GM12878 (cell line): ENCODE measurements at regions not wholly inside any gene's neighbourhood (a gene's known extent, or its start where the extent isn't known, plus 50 kb on each side); places are given as distances from the start of the nearest gene placed in this dataset.

Experiments used
- ATAC-seq: fragments of 200-7000 bp; cut with Tn5 transposase; 3 replicates; pipeline ENCODE4 v1.9.1; 2020; ENCODE audit warnings: mild to moderate bottlenecking, moderate library complexity
- BruUV-seq: library from RNA; stranded (reverse); fragments of 400-500 nt; replicated peaks from 2 replicates; lab custom pipeline; 2021; lab: Mats Ljungman, UMichigan
- CTCF ChIA-PET: fragments of 300-600 bp; sonication (Branson Sonifier 250); formaldehyde crosslinking; extraction: SDS; loops from one replicate; lab custom pipeline; 2021; ENCODE audit warnings: inconsistent platforms; lab: Yijun Ruan, JAX
- POLR2A ChIA-PET: fragments of 350-600 bp; formaldehyde crosslinking; extraction: SDS; loops from one replicate; lab custom pipeline; 2021; ENCODE audit warnings: inconsistent platforms; lab: Charles Lee
- RAD21 ChIA-PET: fragments of 300-600 bp; sonication (Branson Sonifier 250); formaldehyde crosslinking; loops from one replicate; lab custom pipeline; 2023; ENCODE audit warnings: antibody characterized with exemption; ENCODE audit not compliant: unreplicated experiment; lab: Charles Lee
- SMC1A ChIA-PET: fragments of 300-600 bp; sonication (Branson Sonifier 250); formaldehyde crosslinking; loops from one replicate; lab custom pipeline; 2023; ENCODE audit not compliant: unreplicated experiment, uncharacterized antibody; lab: Charles Lee
- DNase-seq: peaks from one replicate; pipeline ENCODE4 v3.0.0-alpha.2; 2011; ENCODE audit warnings: low read depth, low spot score
- FAIRE-seq: peaks from 3 replicates; lab custom pipeline; 2011; peaks lifted over from hg19 to GRCh38; lab: Jason Lieb, UNC
- H2AFZ ChIP-seq: 2 replicates; pipeline ENCODE4 v1.6.0; 2011; ENCODE audit warnings: low read depth, low read length, control low read depth; ENCODE audit not compliant: control insufficient read depth
- H3K27ac ChIP-seq: 2 replicates; pipeline ENCODE4 v1.5.1; 2011; ENCODE audit warnings: control low read depth; ENCODE audit not compliant: control insufficient read depth, insufficient read depth
- H3K27me3 ChIP-seq, 2 experiments: replicated peaks in 1 of 2; 2 replicates each; pipeline versions ENCODE4 v1.6.0 to v1.6.1; 2011; ENCODE audit warnings: low read length in 1 of 2; ENCODE audit not compliant: control insufficient read depth in 2 of 2, insufficient read depth in 2 of 2
- H3K36me3 ChIP-seq, 2 experiments: 2 replicates each; pipeline ENCODE4 v1.5.1; 2011; ENCODE audit warnings: low read length in 1 of 2; ENCODE audit not compliant: control insufficient read depth in 2 of 2, insufficient read depth in 2 of 2
- H3K4me1 ChIP-seq: 2 replicates; pipeline ENCODE4 v1.6.1; 2011; ENCODE audit warnings: mild to moderate bottlenecking, low read length, moderate library complexity, mixed read lengths; ENCODE audit not compliant: control insufficient read depth, insufficient read depth
- H3K4me2 ChIP-seq: 2 replicates; pipeline ENCODE4 v1.6.0; 2011; ENCODE audit warnings: control low read depth; ENCODE audit not compliant: control insufficient read depth, insufficient read depth
- H3K4me3 ChIP-seq: fragments of 200-600 bp; sonication (generic); 2 replicates; pipeline ENCODE4 v1.5.1; 2016
- H3K79me2 ChIP-seq: 2 replicates; pipeline ENCODE4 v1.6.0; 2011; ENCODE audit warnings: low read length; ENCODE audit not compliant: control insufficient read depth, insufficient read depth
- H3K9ac ChIP-seq: 2 replicates; pipeline ENCODE4 v1.8.0; 2011; ENCODE audit warnings: low read length, control low read depth, mixed read lengths; ENCODE audit not compliant: control insufficient read depth, insufficient read depth
- H3K9me3 ChIP-seq: replicated peaks from 3 replicates; pipeline ENCODE4 v1.5.1; 2011; ENCODE audit warnings: mild to moderate bottlenecking, low read length; ENCODE audit not compliant: control insufficient read depth, insufficient read depth
- H4K20me1 ChIP-seq: 2 replicates; pipeline ENCODE4 v1.6.0; 2011; ENCODE audit not compliant: control insufficient read depth, insufficient read depth
- JUNB ChIP-seq: IDR thresholded peaks from 2 replicates; pipeline ENCODE4 v1.6.1; 2016; ENCODE audit warnings: antibody characterized with exemption, mild to moderate bottlenecking
- RELB ChIP-seq: fragments of 450-650 bp; IDR thresholded peaks from 2 replicates; pipeline ENCODE4 v1.6.1; 2017; ENCODE audit warnings: low read depth, mild to moderate bottlenecking, moderate library complexity
- SPI1 ChIP-seq: IDR thresholded peaks from 2 replicates; pipeline ENCODE4 v1.6.1; 2011; ENCODE audit warnings: low read depth, mild to moderate bottlenecking, low read length, moderate library complexity, borderline replicate concordance; ENCODE audit not compliant: insufficient read depth
- ZNF24 ChIP-seq: fragments of 450-650 bp; IDR thresholded peaks from 2 replicates; pipeline ENCODE4 v1.6.1; 2017; ENCODE audit warnings: antibody characterized with exemption, mild to moderate bottlenecking
- ZNF592 ChIP-seq: fragments of 450-650 bp; IDR thresholded peaks from 2 replicates; pipeline ENCODE4 v1.6.1; 2017; ENCODE audit warnings: mild to moderate bottlenecking, moderate library complexity
- WGBS: methylation state at CpG from one replicate; pipeline ENCODE4 v1.1.6; 2016; ENCODE audit warnings: low lambda C conversion rate; ENCODE audit not compliant: insufficient replicate concordance, insufficient coverage; ENCODE audit errors: missing lambda C conversion rate; 5-methylcytosine and 5-hydroxymethylcytosine counted together
- in situ Hi-C: fragments of 300-500 bp; cut with MboI; formaldehyde crosslinking; loops from 9 replicates; pipeline ENCODE4 v1.14.3; 2018; ENCODE audit warnings: mixed read lengths
- intact Hi-C: fragments of 100-400 bp; cut with micrococcal nuclease; formaldehyde crosslinking; loops from one replicate; pipeline ENCODE4 v1.14.2; 2022; ENCODE audit not compliant: unreplicated experiment

GRCh38 chr1:37135032-37135431 is 100.7 kb upstream of the GRIK3 start:
- Histone ChIP-seq H3K4me3 (no peak overlapping the region), H3K27ac (no peak overlapping the region), H2AFZ (no peak overlapping the region), H3K9ac (no peak overlapping the region), H3K9me3 (no peaks in the 10 kb centered on the region), H3K4me1 (no peaks in the 10 kb centered on the region), H3K36me3 (no peaks in the 10 kb centered on the region), H3K79me2 (no peaks in the 10 kb centered on the region), H3K27me3 (no peaks in the 10 kb centered on the region; a peak in 1 of 4 replicates), H3K4me2 (no peak overlapping the region), H4K20me1 (no peaks in the 10 kb centered on the region)
- in situ Hi-C loops (no loop called here), intact Hi-C loops (no loop called here)
- no peak for FAIRE-seq
- peak; percentile 67 for ATAC-seq
- ChIA-PET SMC1A (interaction anchor here (1.0 kb wide), 1 partner anchor 187 kb away, joined by 3 read pairs; no protein-coding TSS in a partner anchor), RAD21 (interaction anchor here (0.8 kb wide), 1 partner anchor 559 kb away, joined by 3 read pairs; no protein-coding TSS in a partner anchor), POLR2A (interaction anchor here (0.7 kb wide), 1 partner anchor 216 kb away, joined by 3 read pairs; no protein-coding TSS in a partner anchor), CTCF (interaction anchor here (1.1 to 1.7 kb wide), 2 partner anchors 189 to 299 kb away, joined by 3 to 8 read pairs; no protein-coding TSS in a partner anchor)
- no peak for DNase-seq
- BruUV-seq, result no TSS peak
- 8% methylated on average over 8 of the region's 8 CpGs for WGBS
- TF ChIP-seq ZNF592 (no peak), SPI1 (peak; percentile 61), JUNB (0 out of 2 replicates have a peak, but pooled peaks have one; percentile 25), RELB (no peak), ZNF24 (no peak)
